Stimulated activated CD4-positive, alpha-beta T cell treated with anti-CD3 and anti-CD28 coated beads, TNF-alpha, amount 100 ng/mL, for 24 hours (primary cell): ENCODE measurements at regions not wholly inside any gene's neighbourhood (a gene's known extent, or its start where the extent isn't known, plus 50 kb on each side); places are given as distances from the start of the nearest gene placed in this dataset.

Experiments
- DNase-seq, 3 experiments: peaks; one replicate each; pipeline ENCODE4 v3.0.0-alpha.2; 2020; ENCODE audit warnings: low read depth in 3 of 3

DNA sequence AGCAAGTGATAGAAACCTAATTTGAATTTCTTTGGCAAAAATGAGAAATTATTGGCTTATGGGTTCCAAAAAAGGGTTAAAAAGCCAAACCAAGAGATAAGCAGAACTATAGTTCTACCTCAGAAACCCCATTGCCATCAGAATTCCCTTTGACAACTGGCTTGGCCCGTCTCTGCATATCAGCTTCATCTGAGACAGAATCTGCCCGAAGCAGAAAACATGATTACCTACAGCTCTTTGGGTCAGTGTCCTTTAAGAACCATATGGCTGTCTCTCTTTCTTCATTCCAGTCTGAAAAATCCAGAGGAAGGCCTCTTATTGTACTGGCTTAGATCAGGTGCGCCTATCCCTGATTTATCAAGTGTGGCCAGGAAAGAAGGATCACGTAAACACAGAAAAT lies 49.8 kb upstream of the AGPS start:
- DNase-seq = no peak
